ENCODE measurements at regions not wholly inside any gene's neighbourhood (a gene's known extent, or its start where the extent isn't known, plus 50 kb on each side); places are given as distances from the start of the nearest gene placed in this dataset.

DNA sequence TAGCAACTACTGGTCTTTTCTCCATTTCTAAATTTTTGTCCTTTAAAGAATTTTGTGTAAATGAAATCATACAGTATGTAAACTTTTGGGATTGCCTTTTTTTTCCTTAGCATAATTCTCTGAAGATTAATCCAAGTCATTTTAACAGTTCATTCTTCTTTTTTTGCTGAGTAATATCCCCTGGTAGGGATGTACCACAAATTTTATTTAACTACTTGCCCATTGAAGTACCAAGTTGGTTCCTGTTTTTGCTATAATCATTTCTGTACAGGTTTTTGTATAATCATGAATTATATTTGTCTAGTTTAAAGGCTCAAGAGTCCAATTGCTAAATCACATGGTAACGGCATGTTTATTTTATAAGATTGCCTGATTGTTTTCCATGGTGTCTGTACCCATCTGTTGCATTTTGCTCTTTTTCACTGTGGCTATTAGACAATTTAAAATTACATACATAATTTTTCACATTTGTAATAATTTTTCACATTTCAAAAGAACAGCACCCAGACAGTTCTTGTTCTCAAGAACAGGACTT lies 891.1 kb downstream of the USP25 start:
- DNase-seq, result no peak
- TF ChIP-seq POLR2A (IDR thresholded peaks at IDR 0.05), result no peak
- no peak for TF ChIP-seq POLR2AphosphoS5 (IDR thresholded peaks at IDR 0.05)
- no peak for TF ChIP-seq CTCF (IDR thresholded peaks at IDR 0.05 in 8 of 11, conservative IDR thresholded peaks at IDR 0.05 in 3 of 11)
- whole genome bisulfite sequencing, 5 donors, result 39 to 50% (median 39%) methylated on average over 1 of the region's 1 CpG
- no peaks in the 10 kb centered on the region for H3K27me3 ChIP-seq (replicated peaks in 1 of 7)
- H3K36me3 ChIP-seq, result no peaks in the 10 kb centered on the region
- intact Hi-C loops (cut with DNase I; ENCODE audit: low total_unique reads), result no loop called here
- peaks cover 0 to 14% (median 0%) of the 10 kb centered on the region in 8 donors for H3K9me3 ChIP-seq
- no peaks in the 10 kb centered on the region for H3K4me1 ChIP-seq
- H3K27ac ChIP-seq, result no peak overlapping the region
- H3K4me3 ChIP-seq, result no peak overlapping the region

DNA sequence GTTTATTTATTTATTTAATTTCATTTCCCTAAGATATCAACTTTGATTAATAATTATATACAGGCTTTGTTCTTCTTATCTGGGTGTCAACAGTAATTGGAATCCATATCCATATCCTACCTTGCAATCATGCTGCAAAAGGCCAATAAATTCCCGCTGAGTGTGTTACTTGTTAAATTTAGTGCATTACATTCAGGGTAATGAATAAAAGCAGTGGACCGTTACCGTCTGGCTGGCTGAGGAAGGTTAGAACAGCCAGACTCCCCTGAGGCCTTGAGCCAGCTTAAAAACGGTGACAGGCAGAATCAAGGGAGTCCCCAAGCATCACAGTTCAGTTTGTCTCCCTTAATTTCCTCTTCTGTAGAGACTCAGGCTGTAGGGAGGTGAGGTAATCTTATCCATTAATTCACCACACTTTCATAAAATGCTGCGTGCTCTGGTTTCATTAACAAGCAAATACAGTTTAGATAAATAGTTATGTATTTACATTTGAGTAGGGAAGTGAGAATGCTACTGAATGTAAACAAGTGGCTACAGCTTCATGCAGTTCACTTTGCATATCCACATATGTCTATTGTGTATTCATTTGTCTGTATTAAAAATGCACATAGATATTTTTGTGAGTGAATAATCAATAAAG lies 888.2 kb upstream of the CXADR start:
- no peaks in the 10 kb centered on the region for H3K27me3 ChIP-seq (replicated peaks in 1 of 7)
- no peak for DNase-seq
- 61 to 78% (median 73%) methylated on average over 5 of the region's 5 CpGs for WGBS, 5 donors

GRCh38 chr21:16625491-16625890 lies 887.4 kb upstream of the CXADR start:
- H3K27ac ChIP-seq, result no peak overlapping the region
- intact Hi-C loops (cut with DNase I; ENCODE audit: low total_unique reads), result no loop called here
- no peaks in the 10 kb centered on the region for H3K36me3 ChIP-seq
- H3K4me3 ChIP-seq, result no peak overlapping the region
- 61 to 88% (median 76%) methylated on average over 1 of the region's 1 CpG for WGBS, 5 donors
- no peaks in the 10 kb centered on the region for H3K4me1 ChIP-seq
- no peak for DNase-seq
- peaks cover 0 to 2% (median 0%) of the 10 kb centered on the region in 8 donors for H3K9me3 ChIP-seq
- H3K27me3 ChIP-seq (replicated peaks in 1 of 7), result no peaks in the 10 kb centered on the region
- TF ChIP-seq POLR2AphosphoS5 (IDR thresholded peaks at IDR 0.05) (no peak), POLR2A (IDR thresholded peaks at IDR 0.05) (no peak), CTCF (IDR thresholded peaks at IDR 0.05 in 8 of 11, conservative IDR thresholded peaks at IDR 0.05 in 3 of 11) (no peak)

More for the DNA sequence above, 888.2 kb upstream of the CXADR start:
- H3K4me3 ChIP-seq, result no peak overlapping the region
- TF ChIP-seq POLR2A (IDR thresholded peaks at IDR 0.05) (no peak), CTCF (IDR thresholded peaks at IDR 0.05 in 8 of 11, conservative IDR thresholded peaks at IDR 0.05 in 3 of 11) (no peak), POLR2AphosphoS5 (IDR thresholded peaks at IDR 0.05) (no peak)
- H3K27ac ChIP-seq, result no peak overlapping the region
- no peaks in the 10 kb centered on the region for H3K4me1 ChIP-seq
- H3K36me3 ChIP-seq, result no peaks in the 10 kb centered on the region
- intact Hi-C loops (cut with DNase I; ENCODE audit: low total_unique reads), result no loop called here
- peaks cover 0 to 5% (median 0%) of the 10 kb centered on the region in 8 donors for H3K9me3 ChIP-seq

GRCh38 chr21:16633831-16634459 lies 878.9 kb upstream of the CXADR start:
- WGBS, 5 donors, result 71 to 82% (median 74%) methylated on average over 4 of the region's 4 CpGs
- H3K4me3 ChIP-seq, result no peak overlapping the region

More at GRCh38 chr21:16633831-16634459, 878.9 kb upstream of the CXADR start:
- Histone ChIP-seq H3K27ac (no peak overlapping the region), H3K27me3 (replicated peaks in 1 of 7) (no peaks in the 10 kb centered on the region), H3K36me3 (no peaks in the 10 kb centered on the region), H3K9me3 (no peaks in the 10 kb centered on the region), H3K4me1 (no peaks in the 10 kb centered on the region)
- intact Hi-C loops (cut with DNase I; ENCODE audit: low total_unique reads), result no loop called here
- TF ChIP-seq POLR2A (IDR thresholded peaks at IDR 0.05), result no peak
- no peak for TF ChIP-seq CTCF (IDR thresholded peaks at IDR 0.05 in 8 of 11, conservative IDR thresholded peaks at IDR 0.05 in 3 of 11)
- no peak for TF ChIP-seq POLR2AphosphoS5 (IDR thresholded peaks at IDR 0.05)
- no peak for DNase-seq

All from spleen (tissue), 11 donors.